Hematopoietic multipotent progenitor cell (in vitro differentiated cells): ENCODE measurements at regions not wholly inside any gene's neighbourhood (a gene's known extent, or its start where the extent isn't known, plus 50 kb on each side); places are given as distances from the start of the nearest gene placed in this dataset.

Experiments used
- DNase-seq, 3 donors: peaks; one replicate each; pipeline ENCODE4 v3.0.0-alpha.2; 2011 to 2015; ENCODE audit warnings: low read depth in 2 of 3, low spot score in 2 of 3

DNA sequence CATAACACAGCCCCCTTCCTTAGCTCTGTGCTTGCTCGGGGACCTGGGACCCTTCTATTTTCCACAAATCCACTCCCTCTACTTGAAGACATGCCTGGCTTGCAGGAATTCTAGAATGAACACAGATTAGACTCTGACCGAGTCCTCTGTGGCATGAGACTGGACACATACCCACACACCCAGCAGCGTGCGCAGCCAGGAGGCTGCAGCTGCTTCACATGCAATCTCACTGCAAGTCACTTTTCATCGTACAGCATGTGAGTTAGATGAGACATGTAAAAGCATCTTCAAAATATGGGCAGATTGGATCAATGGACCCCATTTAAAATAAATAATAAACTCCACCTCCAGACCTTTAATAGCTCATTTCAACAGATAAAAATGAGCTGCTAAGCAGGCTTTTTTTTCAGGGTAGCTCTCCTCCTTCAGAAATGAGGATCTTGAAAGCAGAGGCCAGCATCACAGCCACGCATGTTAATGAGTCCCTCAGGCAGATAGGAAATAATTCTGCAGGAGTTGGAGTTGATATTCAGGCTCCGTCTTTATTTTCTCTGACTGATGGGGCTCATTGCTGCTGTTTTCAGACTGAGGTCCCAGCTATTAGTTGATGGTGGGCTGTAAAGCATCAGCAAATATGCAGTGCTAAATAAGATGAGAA lies 215.1 kb upstream of the GGTLC1 start:
- DNase-seq = no peak

DNA sequence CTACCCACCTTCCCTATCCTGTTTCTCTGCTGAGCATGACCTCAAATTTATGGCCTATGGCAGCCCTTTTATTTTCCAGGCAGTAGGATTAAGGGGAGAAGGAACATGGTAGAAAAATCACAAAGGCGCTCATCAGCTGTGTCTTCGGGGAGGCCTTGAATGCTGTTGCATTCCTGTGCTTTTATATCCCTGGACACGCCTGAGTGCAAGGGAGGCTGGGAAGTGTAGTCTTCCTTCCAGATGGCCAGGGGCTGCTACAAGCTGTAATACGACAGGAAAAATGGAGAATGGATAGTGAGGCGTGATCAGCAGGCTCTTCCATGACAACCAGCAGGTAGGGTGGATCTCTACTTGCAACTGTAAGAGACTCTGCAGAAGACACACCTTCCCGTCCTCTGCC lies 210.9 kb upstream of the GGTLC1 start:
- DNase-seq = no peak

DNA sequence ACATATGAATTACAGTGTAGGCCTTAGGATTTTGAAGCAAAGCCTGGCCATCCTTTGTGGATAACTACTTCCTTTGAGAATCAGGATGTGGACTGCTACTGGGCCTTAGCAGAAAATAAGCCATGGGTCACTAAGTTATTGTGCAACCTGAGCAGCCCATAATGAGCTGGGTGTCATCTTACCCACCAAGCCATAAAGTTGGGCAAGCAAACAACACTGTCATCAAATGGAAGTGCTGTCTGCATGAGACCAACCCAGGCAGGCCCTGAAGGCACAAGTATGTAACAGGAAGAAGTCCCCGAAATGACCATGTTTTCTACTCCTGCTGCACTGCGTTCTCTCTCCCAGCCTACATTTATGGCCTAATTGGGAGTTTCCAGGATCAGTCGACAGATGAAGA lies 205.6 kb upstream of the GGTLC1 start:
- DNase-seq = no peak

DNA sequence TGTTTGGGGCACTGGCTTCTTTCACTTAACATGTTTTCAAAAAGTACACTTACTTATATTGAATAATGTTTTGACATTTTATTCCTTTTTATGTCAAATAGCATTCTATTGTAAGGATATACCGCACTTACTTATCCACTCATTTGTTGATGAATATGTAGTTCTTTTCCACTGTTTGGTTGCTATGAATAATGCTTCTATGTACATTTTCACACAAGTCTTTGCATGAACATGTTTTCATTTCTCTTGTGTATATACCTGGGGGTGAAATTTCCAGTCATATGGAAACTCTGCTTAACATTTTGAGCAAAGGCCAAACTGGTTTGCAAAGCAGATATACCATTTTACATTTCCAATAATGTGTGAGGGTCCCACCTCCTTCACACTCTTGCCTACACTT lies 202.3 kb upstream of the GGTLC1 start:
- DNase-seq = no peak

DNA sequence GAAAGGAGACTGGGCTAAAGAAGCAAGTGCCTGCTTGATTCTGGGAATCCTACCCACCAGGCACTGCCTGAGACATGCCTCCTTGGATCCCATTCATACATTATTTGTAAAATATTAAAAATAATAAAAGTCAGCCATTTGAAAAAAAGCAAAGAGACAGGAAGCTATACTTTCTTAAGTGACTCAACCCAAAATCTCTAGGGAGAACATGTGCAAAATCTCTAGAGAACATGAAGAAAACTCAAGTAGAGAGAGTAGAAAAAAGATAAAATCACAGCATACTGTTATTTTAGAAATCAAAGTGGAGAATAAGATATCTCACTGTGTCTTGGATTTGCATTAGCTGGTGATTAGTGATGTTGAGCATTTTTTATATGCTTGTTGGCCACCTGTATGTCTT lies 197.2 kb upstream of the GGTLC1 start:
- no peak for DNase-seq

DNA sequence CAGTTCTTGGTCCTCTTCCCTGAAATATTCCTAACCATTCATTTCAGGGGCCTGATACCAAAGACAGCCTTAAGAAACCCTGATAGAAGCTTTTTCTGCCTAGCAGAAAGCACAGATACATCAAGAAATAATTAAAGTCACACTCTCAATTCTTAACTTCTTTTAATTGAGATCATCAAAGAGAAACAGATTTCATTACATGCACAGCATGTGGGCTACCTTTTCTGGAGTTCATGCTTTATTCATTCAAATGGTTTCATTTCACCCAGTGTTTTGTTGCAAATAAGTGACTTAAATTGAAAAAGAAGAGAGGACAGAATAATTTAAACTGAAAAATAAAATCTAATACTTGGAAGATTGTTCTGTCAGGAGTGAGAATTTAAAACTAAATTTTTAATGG lies 192.6 kb upstream of the GGTLC1 start:
- no peak for DNase-seq

DNA sequence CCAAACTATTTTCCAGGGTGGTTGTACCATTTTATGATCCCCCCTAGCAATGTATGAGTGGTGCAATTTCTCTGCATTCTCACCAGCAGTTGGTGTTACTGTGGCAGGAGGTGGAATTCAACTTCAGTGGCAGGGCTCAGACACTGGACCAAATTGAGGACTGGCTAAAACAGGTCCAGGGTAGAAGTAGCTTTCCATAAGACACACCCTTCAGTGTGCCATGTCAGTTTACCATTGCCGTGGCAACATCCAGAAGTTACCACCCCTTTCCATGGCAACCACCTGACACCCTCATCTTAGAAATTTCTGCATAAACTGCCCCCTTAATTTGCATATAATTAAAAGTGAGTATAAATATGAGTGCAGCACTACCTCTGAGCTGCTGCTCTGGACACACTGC lies 180.7 kb upstream of the GGTLC1 start:
- DNase-seq = no peak

DNA sequence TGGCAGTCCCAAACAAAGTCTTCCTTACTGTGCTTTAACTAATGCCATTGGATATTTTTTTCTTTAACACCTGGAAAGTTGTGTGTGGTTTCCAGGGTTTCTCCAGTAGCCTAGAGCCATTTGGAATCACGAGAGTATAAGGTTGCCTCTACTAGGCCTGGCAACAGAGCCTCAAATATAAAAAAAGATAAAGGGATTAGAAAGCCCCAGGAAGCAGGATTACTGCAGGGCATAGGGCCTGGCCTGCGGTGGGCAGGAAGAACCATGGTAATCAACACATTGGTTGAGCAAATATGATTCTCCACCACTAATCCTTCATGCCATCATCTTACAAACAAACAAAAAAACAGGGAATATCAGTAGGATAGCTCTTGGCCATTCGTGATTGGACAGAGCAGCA lies 177.8 kb upstream of the GGTLC1 start:
- no peak for DNase-seq

DNA sequence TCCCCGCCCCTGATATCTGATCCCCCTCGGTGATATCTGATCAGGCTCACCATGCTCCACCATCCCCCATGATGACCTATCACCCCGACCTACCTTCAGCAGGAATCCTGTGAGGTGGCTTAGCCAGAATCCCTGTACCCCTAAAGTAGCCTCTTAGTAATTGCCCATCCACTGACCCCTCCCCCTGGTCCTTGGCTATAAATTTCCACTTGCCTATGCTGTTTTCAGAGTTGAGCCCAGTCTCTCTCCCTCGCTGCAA lies 177.5 kb upstream of the GGTLC1 start:
- DNase-seq = no peak

DNA sequence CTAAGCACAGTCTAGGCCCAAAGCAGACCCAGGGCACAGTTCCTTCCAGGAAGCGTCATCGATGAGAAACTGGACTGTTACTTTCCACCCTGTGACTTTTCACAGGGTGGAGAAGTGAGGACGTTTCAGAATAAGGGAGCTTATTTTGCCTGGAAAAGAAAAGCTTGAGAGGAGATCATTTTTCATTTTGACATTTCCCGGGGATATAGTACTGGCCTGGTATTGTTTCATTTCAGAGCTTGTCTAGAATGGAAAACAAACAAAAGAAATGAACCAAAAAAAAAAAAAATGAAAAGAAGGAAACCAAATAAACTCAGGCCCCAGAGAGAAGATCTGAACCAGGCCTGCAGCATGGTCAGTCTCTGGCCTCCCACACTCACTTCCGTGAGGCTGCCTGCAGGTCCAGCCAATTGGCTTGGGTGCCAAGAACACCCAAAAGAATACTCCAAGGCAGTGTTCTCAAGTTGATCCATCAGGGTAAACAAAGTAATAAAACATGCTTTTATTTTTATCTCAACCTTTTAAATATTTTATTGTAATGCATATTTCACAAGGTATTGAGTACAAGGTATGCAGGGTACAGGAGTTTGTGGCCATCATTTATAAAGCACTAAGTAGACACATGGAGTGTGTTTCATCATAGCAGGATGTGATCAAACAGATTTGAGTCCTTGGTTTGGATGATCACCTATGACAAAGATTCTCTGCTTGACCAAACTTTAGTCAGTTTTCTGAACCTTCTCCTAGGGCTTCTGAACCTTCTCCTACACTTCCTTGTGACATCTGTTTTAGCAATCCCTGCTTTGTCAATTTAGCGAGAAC lies 176.9 kb upstream of the GGTLC1 start:
- DNase-seq = no peak

DNA sequence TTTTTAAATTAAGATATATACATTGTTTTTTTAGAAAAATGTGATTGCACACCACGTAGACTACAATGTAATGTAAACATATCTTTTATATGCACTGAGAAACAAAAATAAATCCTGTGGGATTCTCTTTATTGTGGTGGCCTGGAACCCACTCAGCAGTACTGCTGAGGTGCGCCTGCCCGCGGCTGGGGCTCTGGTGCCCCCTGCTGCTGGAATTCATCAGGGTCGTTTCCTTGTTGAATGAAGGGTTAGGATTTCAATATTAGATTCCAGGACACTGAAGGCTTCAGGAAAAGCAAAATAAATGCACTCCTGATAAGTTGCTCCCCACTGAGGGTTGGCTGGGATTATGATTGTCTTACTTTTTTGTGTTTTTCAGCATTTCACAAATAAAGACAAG lies 175.8 kb upstream of the GGTLC1 start:
- no peak for DNase-seq

DNA sequence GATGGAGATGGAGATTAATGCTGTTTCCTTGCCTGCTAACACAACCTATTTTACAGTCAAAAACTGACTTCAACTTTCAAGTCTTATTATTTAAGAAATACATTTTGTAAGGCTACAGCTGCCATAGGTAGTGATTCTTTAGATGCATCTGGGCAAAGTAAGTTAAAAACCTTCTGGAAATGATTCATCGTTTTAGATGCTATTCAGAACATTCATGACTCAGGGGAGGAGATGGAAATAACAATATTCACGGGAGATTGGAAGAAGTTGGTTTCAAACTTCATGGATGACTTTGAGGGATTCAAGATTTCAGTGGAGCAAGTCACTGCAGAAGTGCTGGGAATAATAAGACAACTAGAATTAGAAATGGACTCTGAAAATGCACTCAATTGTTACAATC lies 174.9 kb upstream of the GGTLC1 start:
- DNase-seq = no peak

DNA sequence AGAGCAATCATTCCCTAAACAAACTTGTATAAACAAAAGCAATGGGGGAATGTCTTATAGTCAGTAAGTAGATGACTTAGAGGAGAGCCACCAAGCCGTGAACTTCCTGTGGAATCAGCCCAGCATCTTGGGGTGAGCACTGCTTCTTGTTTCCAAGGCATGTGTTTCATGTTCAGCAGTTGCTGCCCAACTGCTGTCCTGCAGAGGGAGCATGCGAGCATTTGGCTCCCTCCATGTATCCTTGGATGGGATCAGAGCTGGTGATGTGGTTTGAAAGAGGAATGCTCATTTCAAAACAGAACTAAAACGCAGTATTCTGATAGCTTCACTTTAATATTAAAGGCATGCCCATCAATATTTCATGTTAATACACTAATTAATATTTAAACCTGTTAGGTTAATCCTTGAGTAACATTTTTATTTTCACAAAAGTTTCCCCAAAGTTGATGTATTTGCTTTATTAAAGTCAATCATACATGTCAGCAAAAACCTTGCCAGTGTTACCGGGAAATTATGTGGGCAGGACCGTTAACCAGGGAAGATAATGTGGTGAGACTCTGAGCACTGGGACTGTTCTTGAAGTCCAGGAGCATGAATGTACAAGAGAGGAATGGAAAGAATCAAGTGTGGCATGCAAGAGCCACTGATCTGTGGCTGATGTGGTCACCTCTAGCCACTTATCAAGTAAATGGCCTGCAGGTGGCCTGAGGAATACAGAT lies 172.1 kb upstream of the GGTLC1 start:
- peak in 2 of 3 donors; percentile 21 to 46 for DNase-seq

DNA sequence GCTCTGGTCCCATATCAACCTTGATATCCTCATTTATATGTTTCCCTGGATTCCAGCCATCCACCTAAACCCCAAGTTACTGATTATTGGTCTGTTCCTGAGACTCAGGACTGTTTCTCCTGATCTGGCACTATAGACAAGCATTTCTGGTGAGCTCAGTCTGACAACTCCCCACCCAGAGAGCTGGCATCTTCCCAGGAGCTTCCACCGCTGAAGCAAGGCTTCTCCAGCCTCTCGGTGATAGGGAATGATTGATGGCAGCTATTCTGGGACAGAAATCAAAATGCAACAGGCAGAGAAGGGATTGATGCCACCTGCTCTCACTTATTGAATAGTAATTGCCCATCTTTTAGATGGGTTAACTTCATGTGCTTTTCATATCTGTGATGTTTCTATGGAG lies 169.7 kb upstream of the GGTLC1 start:
- no peak for DNase-seq

DNA sequence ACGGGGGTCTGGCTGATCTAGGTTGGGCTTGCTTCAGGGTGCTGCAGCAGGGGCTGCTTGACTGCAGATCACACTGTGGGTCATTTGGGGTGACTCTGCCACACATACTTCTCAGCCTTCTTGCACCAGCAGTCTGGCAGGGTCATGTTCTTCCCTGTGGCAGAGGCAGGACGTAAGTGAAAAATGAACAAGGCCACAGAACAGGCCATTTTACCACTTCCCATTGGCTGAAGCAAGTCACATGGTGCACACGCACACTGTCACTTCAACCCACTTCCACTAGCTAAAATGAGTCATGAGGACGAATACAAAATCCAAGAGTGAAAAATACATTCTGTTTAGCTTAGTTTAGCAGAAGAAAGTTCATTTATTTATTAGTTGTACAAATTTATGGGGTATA lies 168.6 kb upstream of the GGTLC1 start:
- DNase-seq = no peak

DNA sequence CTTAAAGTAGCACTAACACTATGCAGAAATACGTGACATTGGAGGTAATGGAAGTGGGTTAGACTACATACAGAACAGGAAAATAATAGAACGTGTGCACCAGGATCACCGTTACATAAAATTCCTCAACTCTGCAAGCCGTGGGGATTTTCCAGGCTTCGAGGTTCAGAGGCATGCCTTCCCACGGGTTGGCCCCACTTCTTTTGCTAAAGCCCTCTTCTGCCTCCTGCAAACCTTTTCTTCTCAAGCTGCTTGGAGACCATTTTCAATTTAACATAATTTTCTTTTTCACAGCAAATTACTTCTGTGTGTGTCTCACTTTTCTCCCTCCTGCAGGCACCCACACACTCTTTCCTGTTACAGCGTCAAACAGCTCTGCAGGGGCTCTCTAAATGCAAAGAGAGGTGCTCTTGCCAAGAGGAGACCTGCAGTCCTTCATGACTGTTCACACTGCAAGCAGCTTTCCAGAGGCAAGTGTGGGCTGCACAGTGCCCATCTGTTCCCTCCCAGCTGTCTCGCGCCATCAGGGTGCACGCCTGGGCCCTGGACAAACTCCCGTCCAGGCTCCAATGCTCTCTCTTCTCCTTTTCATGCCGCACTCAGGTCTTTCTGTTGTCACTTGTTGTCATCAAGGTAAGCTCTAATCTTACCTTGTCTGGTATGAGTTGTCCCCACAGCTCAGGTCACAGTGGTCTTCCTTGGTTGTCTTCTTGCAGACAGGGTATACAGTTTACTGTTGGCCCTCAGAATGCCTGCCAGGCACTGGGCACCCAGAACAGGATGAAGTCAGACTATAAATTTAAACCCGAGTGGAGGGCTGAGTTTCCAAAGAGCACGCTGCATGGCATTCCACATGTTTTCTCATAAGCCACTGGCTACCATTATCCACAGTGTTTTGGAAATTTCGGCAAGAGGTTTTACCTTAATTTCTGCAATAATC lies 164.8 kb upstream of the GGTLC1 start:
- no peak for DNase-seq

DNA sequence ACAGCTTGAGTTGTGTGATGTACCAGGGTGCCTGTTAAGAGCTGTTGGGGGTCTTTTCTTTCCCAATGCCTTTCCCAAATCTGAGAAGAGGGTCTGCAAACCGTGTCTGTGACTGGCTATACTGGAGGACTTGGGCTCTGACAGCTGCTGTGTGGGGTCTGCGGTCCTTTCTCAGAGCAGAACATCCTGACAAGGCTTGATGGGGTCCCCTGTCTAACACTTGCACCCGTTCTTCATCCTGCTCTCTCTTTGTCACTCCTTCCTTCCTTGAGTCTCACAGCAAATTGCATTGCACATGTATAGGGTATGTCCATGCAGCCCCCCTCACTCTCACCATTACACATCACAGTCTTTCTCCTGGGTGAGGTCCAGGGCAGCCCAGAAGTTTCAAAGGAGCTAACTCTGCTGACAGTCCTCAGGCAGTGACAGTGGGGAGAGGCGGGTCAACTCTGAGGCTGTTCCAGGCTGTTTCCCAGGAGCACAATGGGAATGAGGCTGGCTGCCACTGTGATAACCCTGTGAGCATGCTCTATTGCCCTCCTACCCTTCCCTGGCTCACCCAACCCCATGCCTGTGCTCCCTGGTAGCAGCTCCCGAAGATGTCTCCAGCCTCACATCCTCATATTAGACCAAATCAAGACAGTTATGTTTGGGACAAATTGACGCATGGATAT lies 163.2 kb upstream of the GGTLC1 start:
- DNase-seq = no peak

DNA sequence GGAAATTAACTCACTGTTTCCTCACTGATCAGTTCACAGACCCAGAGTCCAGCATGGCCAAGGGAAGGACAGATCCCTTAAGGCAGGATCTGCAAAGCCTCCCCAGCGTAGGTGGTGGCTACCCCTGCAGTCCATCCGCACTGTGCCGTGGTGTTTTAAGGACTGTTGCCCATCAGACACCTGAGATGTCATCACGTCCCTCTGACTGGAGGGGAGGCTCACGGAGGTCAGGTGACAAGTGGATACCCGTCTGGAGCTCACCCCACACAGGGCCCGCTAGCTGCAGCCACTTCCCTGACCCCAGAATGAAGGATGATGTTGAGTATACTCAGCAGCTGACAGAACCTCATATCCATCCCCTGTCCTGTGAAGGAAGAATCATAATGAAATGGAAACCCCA lies 161.8 kb upstream of the GGTLC1 start:
- no peak for DNase-seq

DNA sequence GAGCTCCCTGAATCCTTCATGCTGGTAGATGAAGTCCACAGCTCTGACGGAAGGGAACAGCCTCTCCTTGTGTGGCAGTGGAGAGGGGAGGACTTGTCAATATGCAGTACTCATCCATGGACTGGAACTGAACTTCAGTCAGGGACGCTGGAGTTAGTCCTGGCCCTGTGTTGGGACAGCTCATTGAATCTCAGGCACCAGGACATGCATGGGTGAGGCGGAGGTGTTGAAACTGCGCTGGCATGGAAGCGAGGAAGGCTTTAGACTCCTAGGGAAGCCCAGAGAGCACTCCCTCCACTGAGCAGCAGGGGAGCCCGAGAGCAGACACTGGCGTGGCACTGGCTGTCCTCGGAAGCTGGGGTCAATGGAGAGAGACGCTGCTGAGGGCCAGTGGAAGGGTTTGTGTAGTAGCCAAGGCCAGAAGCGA lies 161.3 kb upstream of the GGTLC1 start:
- DNase-seq = peak in 1 of 3 donors; percentile 11

DNA sequence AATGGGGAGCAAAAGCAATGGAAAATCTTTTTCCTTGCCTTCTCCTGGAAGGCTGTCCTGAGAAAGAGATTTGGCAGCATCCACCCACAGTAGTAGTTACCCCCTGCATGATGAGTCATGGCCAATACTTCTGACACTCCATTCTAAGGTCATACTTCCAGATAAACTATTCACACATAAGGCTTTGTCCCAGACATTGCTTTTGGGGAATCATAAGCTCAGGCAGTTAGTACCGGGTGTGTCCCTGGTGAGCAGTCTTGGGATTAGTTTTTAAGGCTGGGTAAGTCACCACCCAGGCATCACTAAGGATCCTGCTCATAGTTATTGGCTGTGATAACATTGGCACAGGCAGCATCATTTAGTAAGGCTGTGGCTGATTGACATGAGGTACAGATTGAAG lies 160.6 kb upstream of the GGTLC1 start:
- DNase-seq = no peak
